Ascending aorta (tissue), 2 donors: ENCODE measurements at regions not wholly inside any gene's neighbourhood (a gene's known extent, or its start where the extent isn't known, plus 50 kb on each side); places are given as distances from the start of the nearest gene placed in this dataset.

ENCODE experiments used
- DNase-seq, 2 donors: peaks; one replicate each; pipeline ENCODE4 v3.0.0-alpha.2; 2019; ENCODE audit warnings: low spot score in 2 of 2
- H3K27ac ChIP-seq, 2 donors: fragments of 200-600 bp; sonication (generic); one replicate each; pipeline ENCODE4 v1.5.1; 2016 to 2017; ENCODE audit warnings: mild to moderate bottlenecking in 1 of 2
- H3K27me3 ChIP-seq: fragments of 200-600 bp; sonication (generic); one replicate; pipeline ENCODE4 v1.5.1; 2017
- H3K36me3 ChIP-seq, 2 donors: fragments of 200-600 bp; sonication (generic); one replicate each; pipeline ENCODE4 v1.5.1; 2016
- H3K4me1 ChIP-seq, 2 donors: fragments of 200-600 bp; sonication (generic); one replicate each; pipeline ENCODE4 v1.5.1; 2016 to 2017; ENCODE audit warnings: mild to moderate bottlenecking in 1 of 2
- H3K4me3 ChIP-seq, 2 donors: fragments of 200-600 bp; sonication (generic); one replicate each; pipeline ENCODE4 v1.5.1; 2016 to 2017; ENCODE audit warnings: mild to moderate bottlenecking in 1 of 2
- H3K9me3 ChIP-seq, 2 donors: fragments of 200-600 bp; sonication (generic); one replicate each; pipeline ENCODE4 v1.5.1; 2016
- CTCF ChIP-seq, 3 experiments: fragments of 200-600 bp in 2 of 3; fragments of 450-650 bp in 1 of 3; sonication (generic) in 2 of 3; IDR thresholded peaks; one replicate each; pipeline ENCODE4 v1.5.1; 2016 to 2019; ENCODE audit warnings: antibody characterized with exemption in 3 of 3, mild to moderate bottlenecking in 1 of 3, moderate library complexity in 1 of 3
- intact Hi-C: fragments of 100-400 bp; cut with DNase I; formaldehyde crosslinking; loops from one replicate; pipeline ENCODE4 v1.15.1; 2023

- DNase-seq = no peak
- Histone ChIP-seq H3K4me3 (no peak overlapping the region), H3K36me3 (no peaks in the 10 kb centered on the region), H3K27ac (no peak overlapping the region), H3K4me1 (no peaks in the 10 kb centered on the region), H3K9me3 (peaks cover 0 to 7% of the 10 kb centered on the region in 2 donors), H3K27me3 (no peaks in the 10 kb centered on the region)
- intact Hi-C loops = no loop called here
- TF ChIP-seq CTCF (IDR thresholded peaks at IDR 0.05) = no peak
Observed at GRCh38 chr4:157634057-157634456, 413.5 kb downstream of the GRIA2 start.

GRCh38 chr4:157616741-157617472 lies 396.4 kb downstream of the GRIA2 start:
- H3K9me3 ChIP-seq = no peaks in the 10 kb centered on the region
- no peak overlapping the region for H3K27ac ChIP-seq
- H3K27me3 ChIP-seq = no peaks in the 10 kb centered on the region
- no peaks in the 10 kb centered on the region for H3K4me1 ChIP-seq
- no peak overlapping the region for H3K4me3 ChIP-seq
- intact Hi-C loops = no loop called here
- DNase-seq = no peak
- TF ChIP-seq CTCF (IDR thresholded peaks at IDR 0.05) = no peak
- H3K36me3 ChIP-seq = no peaks in the 10 kb centered on the region

- Histone ChIP-seq H3K4me3 (no peak overlapping the region), H3K36me3 (no peaks in the 10 kb centered on the region), H3K27ac (no peak overlapping the region), H3K4me1 (no peaks in the 10 kb centered on the region), H3K9me3 (no peaks in the 10 kb centered on the region), H3K27me3 (no peaks in the 10 kb centered on the region)
- DNase-seq = no peak
- TF ChIP-seq CTCF (IDR thresholded peaks at IDR 0.05) = no peak
- intact Hi-C loops = no loop called here
Observed at GRCh38 chr4:157607996-157608395, 387.5 kb downstream of the GRIA2 start.

GRCh38 chr4:157600583-157600982 lies 380.1 kb downstream of the GRIA2 start:
- H3K27me3 ChIP-seq = no peaks in the 10 kb centered on the region
- no peaks in the 10 kb centered on the region for H3K36me3 ChIP-seq
- intact Hi-C loops = no loop called here
- no peak overlapping the region for H3K4me3 ChIP-seq
- no peak for DNase-seq
- TF ChIP-seq CTCF (IDR thresholded peaks at IDR 0.05) = no peak
- H3K4me1 ChIP-seq = no peaks in the 10 kb centered on the region
- H3K27ac ChIP-seq = no peak overlapping the region
- H3K9me3 ChIP-seq = peaks cover 0 to 4% of the 10 kb centered on the region in 2 donors

GRCh38 chr4:157591245-157591644 lies 370.7 kb downstream of the GRIA2 start:
- no peaks in the 10 kb centered on the region for H3K27me3 ChIP-seq
- H3K9me3 ChIP-seq = no peaks in the 10 kb centered on the region

More at GRCh38 chr4:157591245-157591644, 370.7 kb downstream of the GRIA2 start:
- Histone ChIP-seq H3K36me3 (no peaks in the 10 kb centered on the region), H3K27ac (no peak overlapping the region), H3K4me1 (no peaks in the 10 kb centered on the region), H3K4me3 (no peak overlapping the region)
- intact Hi-C loops = no loop called here
- no peak for DNase-seq
- no peak for TF ChIP-seq CTCF (IDR thresholded peaks at IDR 0.05)
